ENCODE measurements at regions not wholly inside any gene's neighbourhood (a gene's known extent, or its start where the extent isn't known, plus 50 kb on each side); places are given as distances from the start of the nearest gene placed in this dataset.

DNA sequence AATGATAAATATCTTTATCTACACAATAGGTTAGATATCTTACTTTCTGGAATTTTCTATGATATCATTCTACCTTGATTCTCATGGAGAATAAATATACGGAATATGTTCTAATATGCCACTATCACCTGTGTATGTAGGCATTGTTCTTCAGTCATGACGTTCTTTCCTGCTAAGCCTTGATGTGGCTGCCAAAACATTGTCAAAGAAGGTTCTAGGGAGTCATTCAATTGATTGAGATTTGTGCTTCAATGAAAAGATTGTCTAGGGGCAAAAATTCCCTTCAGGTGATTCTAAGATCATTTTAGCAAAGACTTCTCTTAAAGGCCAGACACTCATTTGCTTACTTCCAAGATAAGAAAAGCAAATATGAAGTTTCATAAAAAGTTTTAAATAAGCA lies 118.1 kb downstream of the MAT2B start:
- DNase-seq, result no peak

DNA sequence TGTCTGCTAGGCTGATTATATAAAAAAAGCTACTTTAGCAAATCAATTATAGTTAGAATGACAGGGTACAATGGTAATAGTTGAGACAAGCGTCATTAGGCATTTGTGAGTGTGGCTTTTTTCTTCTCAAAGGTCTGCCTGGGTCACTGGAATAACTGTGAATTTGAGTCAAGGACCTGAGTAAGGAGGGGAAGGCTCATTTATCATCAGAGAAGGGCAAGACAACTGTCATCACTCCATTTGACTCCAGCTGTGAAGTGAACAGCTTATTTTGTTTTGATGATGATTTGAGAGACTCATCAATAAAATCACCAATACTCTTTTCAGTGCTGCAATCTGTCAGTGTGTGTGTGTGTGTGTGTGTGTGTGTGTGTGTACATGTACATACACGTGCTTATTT lies 118.6 kb downstream of the MAT2B start:
- no peak for DNase-seq

DNA sequence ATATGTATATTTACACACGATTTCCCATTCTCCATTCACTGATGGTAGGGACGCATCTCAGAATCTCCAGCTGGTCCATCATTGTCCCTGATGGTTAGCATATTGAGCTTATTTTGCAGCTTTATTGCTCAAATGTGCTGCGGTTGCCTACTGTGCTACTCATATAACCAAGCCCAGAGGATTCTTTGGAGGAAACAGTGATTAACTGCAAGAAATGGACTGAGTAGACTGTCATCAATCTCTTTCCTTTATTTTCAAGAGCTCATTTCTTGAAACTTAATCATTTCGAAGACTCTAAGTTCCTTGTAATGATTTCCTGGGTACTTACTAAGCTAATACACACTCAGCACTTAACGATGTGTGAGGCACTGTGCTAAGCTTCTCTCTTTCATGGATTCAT lies 119.0 kb downstream of the MAT2B start:
- DNase-seq, result no peak

DNA sequence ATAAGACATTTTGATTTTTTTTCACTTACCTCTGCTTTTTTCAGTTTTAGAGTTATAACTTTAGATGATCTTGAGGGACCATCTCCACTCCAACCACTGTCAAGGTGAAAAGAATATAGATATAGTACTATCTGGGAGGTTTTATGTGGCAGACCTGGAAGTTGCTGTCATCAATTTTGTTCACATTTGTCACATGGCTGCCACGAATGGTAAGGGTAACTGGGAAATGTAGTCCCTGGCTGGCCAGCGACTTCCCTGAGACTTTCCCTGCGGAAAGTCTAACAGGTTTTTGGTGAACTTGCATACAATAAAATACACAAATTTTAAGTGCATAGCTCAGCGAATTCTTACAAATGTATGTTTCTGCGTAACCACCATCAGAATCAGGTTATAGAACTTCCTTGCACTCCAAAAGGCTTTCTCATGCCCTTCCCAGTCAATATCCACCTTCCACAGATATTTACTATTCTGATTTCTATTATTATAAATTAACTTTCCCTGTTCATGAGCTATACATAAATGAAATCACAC lies 121.5 kb downstream of the MAT2B start:
- DNase-seq, result no peak

DNA sequence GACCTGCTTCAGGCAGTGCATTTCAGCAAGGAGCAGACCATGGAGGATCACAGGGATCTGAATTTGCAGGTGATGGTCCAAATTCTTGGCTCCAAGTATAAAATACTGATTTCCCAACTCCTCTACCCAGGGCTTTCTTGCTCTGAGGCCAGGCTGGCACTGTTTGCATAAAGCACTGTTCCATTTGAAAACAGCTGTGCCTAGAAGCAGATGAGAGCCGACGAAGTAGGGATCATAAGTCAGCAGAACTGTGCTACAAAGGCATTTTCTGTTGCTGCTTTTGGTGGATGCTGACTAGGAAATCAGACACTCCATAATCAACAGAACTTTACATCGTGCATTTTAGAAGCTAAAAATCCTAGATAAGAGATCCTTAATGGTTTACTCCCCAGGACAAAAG lies 126.4 kb downstream of the MAT2B start:
- no peak for DNase-seq

DNA sequence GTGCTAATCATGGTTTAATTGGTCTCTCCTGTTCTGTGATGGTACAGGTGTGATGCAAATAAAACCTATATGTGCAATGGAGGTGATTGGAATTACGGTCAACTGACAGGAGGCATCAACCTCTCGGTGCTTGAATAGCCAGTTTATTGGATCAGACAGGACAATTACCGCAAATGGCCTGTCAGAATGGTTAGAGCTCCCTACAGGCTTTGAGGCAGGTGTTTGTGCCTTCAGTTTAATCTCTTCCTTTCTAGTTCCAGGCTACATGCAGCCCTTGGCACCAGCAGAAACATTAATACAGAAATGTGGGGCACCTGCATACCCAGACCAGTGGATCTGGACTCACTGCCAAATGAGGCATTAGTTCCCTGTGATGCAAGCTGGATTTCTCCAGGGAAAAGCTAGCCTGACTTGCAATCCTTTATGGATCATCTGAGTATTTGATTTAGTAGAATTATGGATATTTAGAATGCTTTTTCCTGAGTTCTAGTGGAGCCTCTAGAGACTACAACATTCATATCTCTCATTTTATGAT lies 128.6 kb downstream of the MAT2B start:
- DNase-seq, result no peak

DNA sequence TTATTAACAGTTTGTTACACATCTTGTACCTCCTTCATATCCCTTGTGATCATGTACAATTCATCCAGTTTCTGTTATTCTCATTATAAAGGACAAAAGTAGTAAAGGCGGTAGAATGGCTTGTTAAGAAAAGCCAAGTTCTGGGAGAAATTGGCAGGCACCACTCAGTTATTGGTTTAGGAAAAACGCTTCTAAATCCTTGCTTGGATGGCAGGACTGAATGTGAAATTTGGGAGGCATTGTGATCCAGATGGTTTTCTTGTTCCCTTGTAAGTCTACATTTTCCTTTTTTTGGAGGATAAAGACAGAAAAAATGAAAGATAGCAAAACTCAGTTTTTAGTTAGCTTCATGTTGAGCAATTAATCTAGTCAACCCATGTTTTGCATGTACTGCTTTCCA lies 130.2 kb downstream of the MAT2B start:
- DNase-seq, result no peak

DNA sequence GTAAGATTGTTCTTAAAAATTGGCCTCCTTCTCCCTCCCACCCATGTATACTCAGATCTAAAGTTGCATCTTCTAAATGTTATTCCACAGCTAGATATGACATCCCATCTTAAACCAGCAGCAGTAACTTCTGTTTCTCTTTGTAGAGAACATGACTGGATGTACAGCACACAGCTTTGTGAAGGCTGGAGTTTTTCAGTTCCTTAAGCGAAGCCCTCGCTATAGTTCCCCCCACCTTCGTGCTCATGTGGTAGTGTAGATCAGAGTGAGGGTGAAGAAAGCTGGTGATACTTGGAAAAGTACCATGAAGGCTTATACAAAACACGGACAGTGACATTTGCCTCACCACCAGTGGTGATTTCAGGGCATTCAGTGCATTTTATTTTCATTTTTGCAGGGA lies 137.5 kb downstream of the MAT2B start:
- no peak for DNase-seq

DNA sequence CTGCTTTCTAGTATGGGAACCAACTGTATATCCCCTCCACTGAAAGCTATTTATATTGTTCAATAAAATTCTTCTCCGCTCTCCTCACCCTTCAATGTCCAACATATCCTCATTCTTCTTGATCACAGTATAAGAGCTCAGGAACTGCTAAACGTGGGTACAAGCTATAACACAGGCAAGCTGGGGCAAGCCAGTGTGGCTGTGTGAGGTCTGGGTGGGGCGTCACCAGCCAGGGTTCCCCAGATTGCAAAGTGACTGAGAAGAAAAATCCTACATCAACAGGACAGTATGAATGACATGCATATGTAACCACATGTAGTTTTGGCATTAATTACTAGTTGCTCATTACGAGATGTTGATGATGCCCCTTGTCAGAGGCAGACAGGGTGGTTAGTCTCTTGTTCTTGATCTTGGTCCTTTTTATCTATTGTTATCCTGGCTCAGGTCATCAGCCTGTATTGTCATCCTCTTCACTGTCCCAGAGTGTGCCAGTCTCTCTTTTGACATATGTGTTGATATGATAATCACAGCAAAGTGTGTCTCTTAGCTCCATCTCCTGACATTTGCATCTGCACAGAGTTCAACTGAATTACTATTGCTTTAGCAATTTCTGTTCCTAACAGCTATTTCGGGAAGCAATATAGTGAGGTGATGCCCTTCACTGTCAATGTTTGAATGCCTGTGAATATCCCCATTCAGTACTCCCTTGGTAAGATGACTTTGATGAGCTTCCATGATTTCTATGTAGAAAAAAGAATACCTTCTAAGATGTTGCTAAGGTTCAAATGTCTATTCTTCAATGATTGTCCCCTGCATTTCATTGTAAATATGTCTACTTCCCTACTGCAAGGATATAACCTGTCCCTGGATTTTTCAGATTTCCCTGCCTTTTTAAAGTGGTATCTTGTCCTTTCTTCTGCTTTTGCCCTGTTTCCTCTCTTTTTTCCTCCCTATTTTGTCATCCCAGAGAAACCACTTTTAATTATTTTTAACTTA lies 140.3 kb downstream of the MAT2B start:
- DNase-seq, result no peak

DNA sequence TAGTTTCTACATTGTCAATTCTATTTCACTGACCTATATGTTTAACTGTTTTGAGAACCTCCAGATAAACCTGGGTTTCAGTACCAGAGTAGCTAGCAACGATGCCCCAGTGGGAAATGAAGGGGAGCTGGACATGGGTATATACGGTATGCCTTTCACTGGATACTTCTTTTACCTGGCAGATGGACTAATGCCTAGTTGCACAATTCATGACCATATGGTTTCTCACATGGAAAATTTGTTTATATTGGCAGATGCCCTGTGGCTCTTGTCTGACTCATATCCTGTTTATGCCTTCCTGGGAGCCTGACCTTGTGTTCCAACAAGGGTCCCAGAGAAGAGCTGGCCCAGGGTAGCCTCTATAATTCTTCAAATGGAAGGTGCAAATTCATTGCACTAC lies 144.1 kb downstream of the MAT2B start:
- no peak for DNase-seq

DNA sequence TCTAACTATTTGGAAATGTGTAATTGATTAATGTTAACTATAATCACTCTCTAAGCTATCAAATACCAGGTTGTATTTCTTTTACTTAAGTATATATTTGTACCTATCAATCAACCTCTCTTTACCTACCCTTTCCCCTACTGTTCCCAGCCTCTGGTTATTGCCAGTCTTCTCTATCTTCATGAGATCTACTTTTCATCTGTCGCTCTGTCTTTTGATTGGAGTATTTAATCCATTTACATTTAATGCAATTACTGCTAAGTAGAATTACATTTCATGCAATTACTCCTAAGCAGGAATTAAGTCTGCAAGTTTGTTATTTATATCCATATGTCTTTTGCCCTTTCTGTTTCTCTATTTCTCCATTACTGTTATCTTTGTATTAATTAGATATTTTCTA lies 148.1 kb downstream of the MAT2B start:
- no peak for DNase-seq

DNA sequence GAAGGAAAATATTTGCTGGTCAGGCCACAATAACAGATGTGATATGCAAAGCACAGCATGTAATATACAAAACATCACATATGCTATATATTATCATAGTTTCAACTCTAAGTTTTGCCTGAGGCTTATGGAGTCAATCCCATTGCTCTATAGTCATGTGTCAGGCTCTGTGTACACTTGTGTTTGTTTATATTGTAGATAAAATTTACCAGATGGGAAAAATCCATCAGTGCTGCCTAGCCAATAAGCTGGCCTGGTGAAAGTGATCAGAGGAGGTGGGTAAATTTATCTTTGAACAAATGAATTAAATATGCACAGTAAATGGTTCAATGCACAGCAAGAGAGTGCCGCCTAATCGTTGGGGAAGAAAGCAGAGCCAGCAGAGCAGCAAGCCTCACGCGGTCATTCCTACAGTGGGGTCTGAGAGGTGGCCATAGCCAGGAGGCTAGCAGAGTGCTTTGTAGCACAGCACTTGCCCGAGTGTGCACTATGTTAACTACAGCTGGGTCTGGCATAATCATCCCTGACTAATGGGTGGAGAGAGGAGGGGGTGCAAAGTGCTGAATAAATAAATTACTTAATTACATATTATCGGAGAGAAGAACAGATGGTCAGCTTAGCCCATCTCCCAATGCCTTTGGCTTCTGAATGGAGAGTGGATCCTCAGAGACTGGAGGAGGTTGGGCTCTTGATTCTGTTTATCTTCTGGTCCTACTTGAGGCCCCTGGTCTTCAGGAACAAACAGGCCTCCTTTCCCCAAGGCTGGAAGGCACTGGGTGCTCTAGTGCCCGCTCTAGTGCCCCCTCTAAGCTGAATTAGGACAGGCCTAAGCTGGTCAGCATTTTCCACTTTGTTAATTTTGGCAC lies 153.5 kb downstream of the MAT2B start:
- DNase-seq, result no peak

DNA sequence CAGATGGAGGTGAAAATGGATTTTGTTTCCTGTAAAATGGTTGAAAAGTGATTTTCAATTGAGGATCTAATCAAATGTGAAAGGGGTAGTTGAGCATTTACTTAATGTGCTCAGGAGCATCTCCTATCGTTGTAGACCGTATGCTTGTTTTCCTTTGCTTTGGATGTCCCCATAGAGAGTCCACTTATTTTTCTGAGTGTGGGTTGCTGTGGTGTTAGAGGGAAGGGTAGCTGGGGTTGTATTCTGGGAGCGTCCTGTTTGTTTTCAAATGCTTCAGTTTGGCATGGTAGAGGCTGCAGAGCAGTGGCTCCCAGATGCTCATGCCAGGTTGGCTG lies 154.1 kb downstream of the MAT2B start:
- no peak for DNase-seq

DNA sequence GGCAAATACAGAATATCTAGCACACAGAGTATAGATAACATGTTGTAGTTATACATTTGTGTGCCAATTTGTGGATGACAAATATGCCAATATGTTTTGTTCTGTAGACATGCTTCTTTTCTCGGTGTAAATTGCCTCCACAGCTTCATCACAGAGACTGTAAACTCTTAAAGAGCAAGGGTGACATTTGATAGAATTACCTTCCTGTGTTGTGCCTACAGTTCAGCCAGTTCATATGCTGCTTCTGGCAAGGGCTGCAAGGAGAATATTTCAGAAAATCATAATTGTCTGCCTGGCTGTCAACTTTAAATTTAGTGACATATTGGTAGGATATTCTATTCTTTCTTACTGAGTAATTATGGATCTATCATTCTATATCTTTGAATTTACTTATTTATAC lies 155.1 kb downstream of the MAT2B start:
- no peak for DNase-seq

DNA sequence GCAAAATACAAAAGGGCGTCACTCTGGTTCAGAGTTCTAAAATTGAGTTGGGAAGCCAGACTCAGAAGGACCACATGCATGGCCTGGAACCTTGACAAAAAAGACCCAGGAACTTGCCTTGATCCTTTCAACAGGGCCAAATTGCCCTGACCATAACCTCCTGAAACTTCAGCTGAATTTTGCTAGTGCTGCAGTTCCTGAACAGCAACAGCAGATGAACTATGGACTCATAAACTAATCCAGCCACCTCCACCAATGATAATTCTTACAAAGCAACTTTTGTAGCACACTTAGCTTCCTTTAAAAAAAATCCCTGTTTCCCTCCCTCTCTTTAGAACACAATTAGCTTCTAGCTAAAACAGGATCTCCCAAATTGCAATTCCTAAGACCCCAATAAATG lies 155.9 kb downstream of the MAT2B start:
- DNase-seq, result no peak

DNA sequence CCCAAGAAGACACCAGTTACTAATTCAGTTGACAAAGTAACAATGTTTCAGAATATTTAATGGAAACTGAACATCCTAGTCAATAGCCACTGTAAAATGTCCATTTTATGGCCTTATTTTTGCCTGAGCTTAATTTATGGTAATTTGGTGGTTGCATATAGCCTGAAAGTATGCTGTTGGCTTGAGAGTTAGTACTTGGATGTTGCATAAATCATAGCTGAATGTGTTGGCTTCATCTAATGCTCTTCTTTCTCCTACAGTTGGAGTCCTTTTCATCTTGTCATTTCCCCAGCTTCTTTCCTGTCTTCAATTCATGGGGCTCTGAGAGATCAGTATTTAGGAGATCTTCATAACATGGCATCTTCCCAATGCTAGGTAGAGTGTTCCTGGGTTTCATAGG lies 164.6 kb downstream of the MAT2B start:
- DNase-seq, result no peak

DNA sequence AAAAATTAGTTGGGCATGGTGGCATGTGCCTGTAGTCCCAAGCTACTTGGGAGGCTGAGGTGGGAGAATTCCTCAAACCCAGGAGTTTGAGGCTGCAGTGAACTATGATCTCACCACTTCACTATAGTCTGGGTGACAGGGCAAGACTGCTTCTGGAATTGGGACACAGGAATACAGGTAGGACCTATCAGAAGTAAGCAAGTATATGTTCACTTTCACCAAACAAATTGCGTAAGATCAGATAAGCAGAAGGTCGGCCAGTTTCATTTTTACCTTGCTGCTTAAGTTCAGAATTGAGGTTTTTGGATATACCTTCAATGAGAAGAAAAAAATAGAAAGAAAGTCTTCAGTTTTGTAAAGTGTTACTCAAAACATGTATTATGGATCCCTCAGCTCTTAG lies 171.7 kb downstream of the MAT2B start:
- DNase-seq, result no peak

DNA sequence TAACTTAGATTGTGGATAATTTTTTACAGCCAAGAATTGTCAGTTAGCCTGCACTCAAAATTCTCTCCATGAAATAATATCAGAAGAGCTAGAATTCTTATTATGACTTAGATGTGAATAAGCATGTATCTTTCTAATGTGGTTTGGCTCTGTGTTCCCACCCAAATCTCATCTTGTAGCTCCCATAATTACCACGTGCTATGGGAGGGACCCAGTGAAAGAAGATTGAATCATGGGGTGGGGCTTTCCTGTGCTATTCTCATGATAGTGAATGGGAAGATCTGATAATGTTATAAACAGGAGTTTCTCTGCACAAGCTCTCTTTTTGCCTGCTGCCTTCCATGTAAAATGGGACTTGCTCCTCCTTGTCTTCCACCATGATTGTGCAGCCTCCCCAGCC lies 176.8 kb downstream of the MAT2B start:
- no peak for DNase-seq

DNA sequence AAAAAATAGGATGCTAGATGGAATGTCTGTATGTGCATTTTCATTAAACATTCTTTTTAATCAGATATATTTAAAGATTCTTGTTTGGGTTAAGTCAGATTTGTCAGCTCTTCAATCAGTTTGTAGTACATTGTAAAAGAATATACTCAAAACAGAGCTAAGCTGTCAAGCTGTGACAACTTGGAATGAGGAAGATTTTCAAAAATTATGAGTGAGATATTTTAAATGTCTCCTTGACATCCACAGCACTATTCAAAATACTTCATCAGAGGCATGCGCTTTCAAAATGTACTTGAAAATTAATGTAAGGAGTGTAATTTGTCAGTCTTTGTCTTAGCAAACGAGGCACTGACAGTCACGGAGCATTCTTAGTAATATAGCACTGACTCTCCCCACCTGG lies 182.0 kb downstream of the MAT2B start:
- DNase-seq, result no peak

DNA sequence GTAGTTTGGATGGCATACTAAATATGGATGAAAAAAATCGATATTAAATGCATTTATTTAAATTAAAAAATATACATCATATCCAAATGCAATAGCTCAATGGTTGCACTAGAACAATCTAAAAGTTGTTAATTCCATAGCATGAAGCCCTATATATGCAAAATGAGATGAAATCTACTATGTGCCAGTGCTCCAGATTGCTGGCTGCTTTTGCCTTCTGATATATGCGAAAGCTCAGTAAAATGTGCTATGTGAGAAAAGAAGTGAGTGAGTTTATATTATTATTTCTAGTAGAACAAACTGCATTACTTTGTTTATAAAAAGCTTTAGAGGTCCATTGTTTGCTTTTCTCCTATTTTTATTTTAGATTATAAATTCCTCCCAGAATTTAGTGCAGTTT lies 186.7 kb downstream of the MAT2B start:
- DNase-seq, result no peak

DNA sequence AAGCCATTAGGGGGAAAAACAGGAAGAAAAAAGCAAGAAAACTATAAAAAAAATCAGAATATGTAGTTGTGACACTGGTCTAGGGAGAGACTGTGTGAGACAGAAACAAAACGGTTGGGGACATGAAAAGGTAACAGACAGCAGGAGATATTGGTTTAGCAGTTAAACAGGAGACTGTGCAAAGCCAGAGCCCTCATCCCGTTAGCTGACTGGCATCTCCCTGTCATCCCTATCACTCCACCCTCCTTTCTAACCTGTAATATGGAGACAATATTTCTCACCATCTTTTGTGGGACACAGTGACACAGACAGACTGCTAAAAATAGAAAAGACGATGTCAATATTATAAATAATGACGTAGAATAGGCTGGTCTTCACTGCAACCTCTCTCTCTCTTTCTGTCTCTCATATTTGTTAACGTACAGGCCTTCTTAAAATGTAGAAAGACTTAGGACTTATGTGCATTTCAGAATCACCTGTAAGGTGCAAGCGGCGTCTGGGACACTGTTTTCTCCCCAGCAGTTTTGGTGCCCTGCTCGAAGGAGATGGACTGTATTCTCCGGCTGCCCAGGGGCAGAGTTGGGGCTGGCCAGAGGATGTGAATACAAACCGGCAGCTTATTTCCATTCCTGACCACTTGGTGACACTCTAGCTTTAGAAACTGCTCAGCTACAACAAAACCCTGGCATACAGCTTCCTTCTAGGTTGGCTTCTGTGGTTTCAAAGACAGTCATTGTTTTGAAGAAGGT lies 190.6 kb downstream of the MAT2B start:
- DNase-seq, result peak; percentile 5

DNA sequence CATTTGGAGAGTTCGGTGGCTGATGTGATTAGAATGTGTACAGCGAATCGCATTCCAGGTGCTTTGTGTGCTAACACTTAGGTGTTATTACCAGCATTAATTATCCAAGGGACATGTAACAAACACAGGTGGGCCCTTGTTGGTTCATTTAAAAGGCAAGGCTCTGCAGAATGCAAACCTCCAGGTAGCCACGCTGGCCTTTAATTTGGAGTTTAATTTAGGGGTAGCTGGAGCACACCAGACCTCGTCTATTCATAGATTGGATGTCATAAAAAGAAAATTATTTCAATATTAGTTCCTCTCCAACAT lies 191.1 kb downstream of the MAT2B start:
- DNase-seq, result no peak

Data from 8988T (cell line).